ENCODE measurements at regions not wholly inside any gene's neighbourhood (a gene's known extent, or its start where the extent isn't known, plus 50 kb on each side); places are given as distances from the start of the nearest gene placed in this dataset.

- Mint-ChIP-seq H3K9me3 (ENCODE audit: unreplicated experiment) (no peaks in the 10 kb centered on the region), H3K27me3 (ENCODE audit: low read depth, unreplicated experiment) (no peaks in the 10 kb centered on the region), H3K36me3 (ENCODE audit: low read depth, unreplicated experiment) (no peaks in the 10 kb centered on the region), H3K27ac (ENCODE audit: unreplicated experiment) (no peak overlapping the region), H3K4me1 (ENCODE audit: low read depth, unreplicated experiment) (peaks cover 28% of the 10 kb centered on the region), H3K4me3 (ENCODE audit: unreplicated experiment) (no peak overlapping the region)
- H4K20me1 ChIP-seq (ENCODE audit: insufficient read depth, low read length), result no peaks in the 10 kb centered on the region
- no peak for TF ChIP-seq CTCF (IDR thresholded peaks at IDR 0.05; ENCODE audit: insufficient read depth, low read depth, low read length)
- no peak for TF ChIP-seq EZH2 (IDR thresholded peaks at IDR 0.05; ENCODE audit: insufficient read depth, low read length)
- DNase-seq (ENCODE audit: low read depth) (no peak), FAIRE-seq (no peak)
- H3K4me1 ChIP-seq (ENCODE audit: insufficient read depth, low read length), result peaks cover 17% of the 10 kb centered on the region
- no peaks in the 10 kb centered on the region for H3K79me2 ChIP-seq (ENCODE audit: insufficient read depth, low read length)
- H3K36me3 ChIP-seq (ENCODE audit: insufficient read depth, low read length), result no peaks in the 10 kb centered on the region
- no peaks in the 10 kb centered on the region for H3K9me3 ChIP-seq (ENCODE audit: insufficient read depth, low read depth, low read length)
- no peaks in the 10 kb centered on the region for H3K27me3 ChIP-seq (ENCODE audit: insufficient read depth, low read length)
- no peak overlapping the region for H3K9ac ChIP-seq (ENCODE audit: low read length)
- no peak overlapping the region for H3K4me3 ChIP-seq (ENCODE audit: insufficient read depth, low read depth, low read length)
- H2AFZ ChIP-seq (ENCODE audit: low read depth, low read length), result no peak overlapping the region
- H3K27ac ChIP-seq (ENCODE audit: low read depth, low read length), result no peak overlapping the region
- H3K4me2 ChIP-seq (ENCODE audit: low read length), result no peak overlapping the region
Measured at GRCh38 chr6:128659276-128659675, 138.9 kb upstream of the PTPRK start.

- TF ChIP-seq EZH2 (IDR thresholded peaks at IDR 0.05; ENCODE audit: insufficient read depth, low read length) (no peak), CTCF (IDR thresholded peaks at IDR 0.05; ENCODE audit: insufficient read depth, low read depth, low read length) (no peak)
- Histone ChIP-seq H3K36me3 (ENCODE audit: insufficient read depth, low read length) (no peaks in the 10 kb centered on the region), H3K4me3 (ENCODE audit: insufficient read depth, low read depth, low read length) (no peak overlapping the region), H2AFZ (ENCODE audit: low read depth, low read length) (peak overlapping the region; percentile 13), H3K9ac (ENCODE audit: low read length) (no peak overlapping the region), H3K9me3 (ENCODE audit: insufficient read depth, low read depth, low read length) (no peaks in the 10 kb centered on the region), H3K4me2 (ENCODE audit: low read length) (no peak overlapping the region), H3K27ac (ENCODE audit: low read depth, low read length) (peak overlapping the region; percentile 96), H3K27me3 (ENCODE audit: insufficient read depth, low read length) (no peaks in the 10 kb centered on the region), H3K79me2 (ENCODE audit: insufficient read depth, low read length) (no peaks in the 10 kb centered on the region), H3K4me1 (ENCODE audit: insufficient read depth, low read length) (peaks cover 17% of the 10 kb centered on the region), H4K20me1 (ENCODE audit: insufficient read depth, low read length) (no peaks in the 10 kb centered on the region)
- Mint-ChIP-seq H3K27ac (ENCODE audit: unreplicated experiment) (peak overlapping the region; percentile 95), H3K36me3 (ENCODE audit: low read depth, unreplicated experiment) (no peaks in the 10 kb centered on the region), H3K4me3 (ENCODE audit: unreplicated experiment) (no peak overlapping the region), H3K27me3 (ENCODE audit: low read depth, unreplicated experiment) (no peaks in the 10 kb centered on the region), H3K9me3 (ENCODE audit: unreplicated experiment) (no peaks in the 10 kb centered on the region), H3K4me1 (ENCODE audit: low read depth, unreplicated experiment) (peaks cover 30% of the 10 kb centered on the region)
- DNase-seq (ENCODE audit: low read depth), result peak; percentile 15
- FAIRE-seq, result no peak
Measured at GRCh38 chr6:128657181-128657580, 136.8 kb upstream of the PTPRK start.

- Histone ChIP-seq H4K20me1 (ENCODE audit: insufficient read depth, low read length) (no peaks in the 10 kb centered on the region), H3K9ac (ENCODE audit: low read length) (peak overlapping the region; percentile 80), H3K4me2 (ENCODE audit: low read length) (peak overlapping the region; percentile 66), H3K4me1 (ENCODE audit: insufficient read depth, low read length) (peaks cover 17% of the 10 kb centered on the region), H3K9me3 (ENCODE audit: insufficient read depth, low read depth, low read length) (no peaks in the 10 kb centered on the region), H3K27me3 (ENCODE audit: insufficient read depth, low read length) (no peaks in the 10 kb centered on the region), H3K4me3 (ENCODE audit: insufficient read depth, low read depth, low read length) (peak overlapping the region; percentile 5), H3K36me3 (ENCODE audit: insufficient read depth, low read length) (no peaks in the 10 kb centered on the region), H3K79me2 (ENCODE audit: insufficient read depth, low read length) (no peaks in the 10 kb centered on the region), H3K27ac (ENCODE audit: low read depth, low read length) (peak overlapping the region; percentile 96), H2AFZ (ENCODE audit: low read depth, low read length) (peak overlapping the region; percentile 19)
- Mint-ChIP-seq H3K27ac (ENCODE audit: unreplicated experiment) (peak overlapping the region; percentile 99), H3K36me3 (ENCODE audit: low read depth, unreplicated experiment) (no peaks in the 10 kb centered on the region), H3K27me3 (ENCODE audit: low read depth, unreplicated experiment) (no peaks in the 10 kb centered on the region), H3K9me3 (ENCODE audit: unreplicated experiment) (no peaks in the 10 kb centered on the region), H3K4me1 (ENCODE audit: low read depth, unreplicated experiment) (peaks cover 30% of the 10 kb centered on the region), H3K4me3 (ENCODE audit: unreplicated experiment) (no peak overlapping the region)
- FAIRE-seq, result peak; percentile 98
- DNase-seq (ENCODE audit: low read depth), result peak; percentile 96
- no peak for TF ChIP-seq CTCF (IDR thresholded peaks at IDR 0.05; ENCODE audit: insufficient read depth, low read depth, low read length)
- TF ChIP-seq EZH2 (IDR thresholded peaks at IDR 0.05; ENCODE audit: insufficient read depth, low read length), result no peak
Measured at GRCh38 chr6:128655978-128656498, 135.6 kb upstream of the PTPRK start.
